RPMI8226 (cell line): ENCODE measurements at regions not wholly inside any gene's neighbourhood (a gene's known extent, or its start where the extent isn't known, plus 50 kb on each side); places are given as distances from the start of the nearest gene placed in this dataset.
"Not testable (repeated sequence)": the region's sequence is repeated elsewhere in the genome, so short reads cannot be mapped to it uniquely, and the experiment has no call there.

Experiments used
- DNase-seq: peaks from one replicate; pipeline ENCODE4 v3.0.0-alpha.2; 2015

GRCh38 chr7:51995596-51996179 lies 679.1 kb upstream of the COBL start:
- no peak for DNase-seq

GRCh38 chr7:51982653-51983052 lies 666.0 kb upstream of the COBL start:
- no peak for DNase-seq

DNA sequence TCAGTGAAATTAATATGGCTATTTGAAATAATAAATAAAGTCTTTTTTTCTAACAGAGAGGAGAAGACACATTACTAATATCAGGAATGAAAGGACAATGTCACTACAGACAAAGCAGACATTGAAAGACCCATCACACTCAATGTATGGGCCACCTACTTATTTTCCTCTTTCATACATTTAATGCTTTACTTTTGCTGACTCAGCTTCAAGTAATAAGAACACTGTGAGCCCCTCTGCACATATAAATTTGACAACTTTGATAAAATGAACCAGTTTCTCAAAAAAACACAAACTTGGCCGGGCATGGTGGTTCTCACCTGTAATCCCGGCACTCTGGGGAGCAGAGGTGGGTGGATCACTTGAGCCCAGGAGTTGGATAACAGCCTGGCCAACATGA lies 664.2 kb upstream of the COBL start:
- DNase-seq = no peak

DNA sequence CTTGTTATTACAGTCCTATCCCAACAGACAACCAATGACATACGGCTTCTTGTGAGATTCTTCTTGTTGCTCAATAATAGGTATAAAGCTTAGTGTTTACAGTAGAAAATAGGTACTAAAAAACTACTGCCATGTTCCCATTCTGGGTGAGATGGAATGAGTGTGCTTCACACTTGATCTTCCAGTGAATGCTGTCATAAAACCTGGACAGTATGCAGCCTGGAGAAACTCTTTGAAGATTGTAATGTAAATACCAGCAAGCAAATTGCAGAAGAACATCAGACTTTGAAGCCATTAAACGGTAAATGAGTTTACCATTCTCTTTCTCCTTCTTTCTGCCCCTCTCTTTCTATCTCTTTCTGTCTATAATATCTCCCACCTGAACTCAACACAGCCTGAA lies 663.7 kb upstream of the COBL start:
- no peak for DNase-seq

- DNase-seq = no peak
Observed at GRCh38 chr7:51977913-51978312, 661.3 kb upstream of the COBL start.

- DNase-seq = no peak
Observed at GRCh38 chr7:51973939-51974338, 657.3 kb upstream of the COBL start.

DNA sequence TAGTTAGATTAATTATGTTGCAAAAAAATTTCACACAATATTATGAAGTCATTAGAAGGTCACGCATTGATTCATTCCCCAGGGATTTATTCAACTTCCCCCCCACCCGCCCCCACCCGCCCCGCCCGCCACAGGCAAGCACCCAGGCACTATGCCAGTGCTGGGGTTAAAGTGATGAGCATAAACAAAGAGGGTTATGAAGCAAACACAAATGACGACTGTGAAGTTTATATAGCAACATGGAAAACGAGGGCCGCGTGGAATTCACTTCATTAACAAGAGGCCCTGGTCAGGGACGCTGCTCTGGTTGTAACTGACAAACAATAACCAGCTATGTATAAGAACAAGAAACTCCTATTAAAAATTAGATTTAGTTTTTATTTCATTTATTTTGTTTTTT lies 656.5 kb upstream of the COBL start:
- DNase-seq = no peak

GRCh38 chr7:51970961-51971665 lies 654.5 kb upstream of the COBL start:
- no peak for DNase-seq

- no peak for DNase-seq
Observed at GRCh38 chr7:51968461-51968860, 651.9 kb upstream of the COBL start.

GRCh38 chr7:51965454-51965853 lies 648.8 kb upstream of the COBL start:
- no peak for DNase-seq

DNA sequence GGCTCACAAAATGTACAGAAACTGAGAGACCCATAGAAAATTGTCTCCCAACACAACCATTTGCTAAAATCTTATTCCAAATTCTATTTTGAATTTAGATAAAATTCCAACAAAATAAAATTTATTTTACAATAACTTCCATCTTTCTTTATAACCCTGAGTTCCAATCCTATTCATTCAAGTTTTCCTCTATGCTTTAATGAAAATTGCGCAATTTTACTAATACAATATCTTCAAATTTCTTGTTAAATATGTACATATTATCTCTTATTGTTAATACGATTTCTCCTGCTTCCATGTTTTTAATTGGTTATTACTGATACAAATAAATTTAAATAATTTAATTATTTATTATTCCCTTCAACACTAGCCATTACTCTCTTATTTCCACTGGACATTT lies 645.2 kb upstream of the COBL start:
- no peak for DNase-seq

DNA sequence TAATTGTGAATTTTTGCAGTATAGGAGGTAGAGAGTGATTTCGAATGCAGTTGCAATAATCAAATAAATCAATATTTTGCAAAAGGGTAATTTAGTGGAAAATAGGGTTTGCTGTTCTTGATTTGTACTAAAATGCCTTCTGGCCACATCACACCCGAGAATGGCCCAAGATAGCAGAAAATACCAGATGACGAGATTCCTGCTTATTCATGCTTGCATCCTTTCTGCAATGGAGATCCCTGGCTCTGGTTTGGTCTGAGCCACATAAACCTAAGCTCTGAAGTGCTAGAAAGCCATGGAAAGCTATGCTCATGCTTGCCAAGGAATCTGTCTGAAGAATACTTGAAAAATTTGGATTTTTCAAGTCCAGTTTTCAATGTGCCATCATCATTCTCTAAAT lies 634.2 kb upstream of the COBL start:
- DNase-seq = no peak

GRCh38 chr7:51949726-51950644 lies 633.4 kb upstream of the COBL start:
- no peak for DNase-seq

GRCh38 chr7:51930834-51931233 lies 614.2 kb upstream of the COBL start:
- DNase-seq = no peak

GRCh38 chr7:51929818-51930217 lies 613.2 kb upstream of the COBL start:
- no peak for DNase-seq

DNA sequence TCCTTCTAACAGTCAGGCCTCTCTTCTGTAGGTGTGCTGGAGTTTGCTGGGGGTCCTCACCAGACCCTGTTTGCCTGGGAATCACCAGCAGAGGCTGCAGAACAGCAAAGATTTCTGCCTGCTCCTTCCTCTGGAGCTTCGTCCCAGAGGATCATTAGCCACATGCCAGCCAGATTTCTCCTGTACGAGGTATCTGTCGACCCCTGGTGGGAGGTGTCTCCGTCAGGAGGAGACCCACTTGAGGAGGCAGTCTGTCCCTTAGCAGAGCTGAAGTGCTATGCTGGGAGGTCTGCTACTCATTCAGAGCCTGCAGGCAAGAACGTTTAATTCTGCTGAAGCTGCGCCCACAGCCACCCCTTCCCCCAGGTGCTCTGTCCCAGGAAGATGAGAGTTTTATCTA lies 611.1 kb upstream of the COBL start:
- no peak for DNase-seq

DNA sequence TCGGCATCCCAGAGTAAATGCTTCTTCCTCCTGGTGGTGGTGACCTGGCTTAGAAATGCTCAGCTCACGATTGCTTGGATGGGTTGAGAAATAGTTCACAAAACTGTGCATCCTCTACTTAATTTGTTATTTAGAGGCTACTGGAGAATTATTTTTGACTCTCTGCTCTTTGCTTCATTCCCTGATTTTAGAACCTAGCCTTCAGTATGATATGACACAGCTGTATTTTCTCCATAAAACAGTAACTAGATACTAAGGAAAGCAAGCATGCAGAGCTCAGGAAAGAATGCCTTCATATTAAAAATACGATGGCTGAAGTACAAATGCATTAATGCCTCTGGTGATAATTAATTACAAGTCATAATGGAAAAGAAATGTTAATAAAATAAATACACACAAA lies 602.0 kb upstream of the COBL start:
- no peak for DNase-seq

- no peak for DNase-seq
Observed at GRCh38 chr7:51901489-51901840, 584.9 kb upstream of the COBL start.

- not testable (repeated sequence) for DNase-seq
Observed at GRCh38 chr7:51900755-51901488, 584.3 kb upstream of the COBL start.

DNA sequence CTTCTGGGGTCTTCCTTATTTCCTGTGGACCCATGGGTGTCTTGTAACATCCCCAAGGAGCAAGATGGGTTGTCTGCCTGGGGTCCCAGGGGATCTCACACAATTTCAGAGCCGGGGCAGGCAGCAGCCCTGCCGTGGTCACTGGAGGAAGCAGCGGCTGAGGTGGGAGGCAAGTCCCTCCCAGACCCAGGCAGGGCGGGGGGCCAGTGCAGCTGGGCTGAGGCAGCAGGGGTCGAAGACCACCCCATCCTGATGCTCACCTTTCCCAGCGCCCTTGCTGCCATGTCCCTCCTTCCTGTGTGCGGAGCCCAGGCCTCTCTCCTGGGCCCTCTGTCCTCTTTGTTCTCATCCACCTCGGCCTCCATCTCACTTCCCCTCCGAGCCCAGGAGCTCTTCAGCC lies 583.0 kb upstream of the COBL start:
- no peak for DNase-seq

- no peak for DNase-seq
Observed at GRCh38 chr7:51882412-51882811, 565.8 kb upstream of the COBL start.

- DNase-seq = no peak
Observed at GRCh38 chr7:51881309-51881708, 564.7 kb upstream of the COBL start.

DNA sequence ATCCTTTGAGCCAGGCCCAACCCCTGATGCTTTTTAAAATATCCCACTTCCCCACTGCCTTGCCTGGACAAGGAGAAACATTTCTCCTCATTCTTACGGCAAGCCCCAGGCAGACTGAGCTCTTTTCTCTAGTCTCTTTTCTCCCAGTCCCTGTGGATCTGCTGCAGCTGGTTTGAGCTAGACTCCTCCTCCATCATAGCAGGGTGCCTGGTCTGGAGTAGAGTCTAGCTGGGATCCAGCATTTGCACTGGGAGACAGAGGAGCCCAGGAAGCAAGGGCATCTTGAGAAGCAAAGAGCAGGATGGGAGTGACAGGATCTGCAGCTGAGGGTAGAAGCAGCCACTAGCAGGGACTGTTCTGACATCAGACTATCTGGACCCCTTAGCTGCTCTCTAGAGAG lies 562.3 kb upstream of the COBL start:
- no peak for DNase-seq
